ENCODE measurements at regions not wholly inside any gene's neighbourhood (a gene's known extent, or its start where the extent isn't known, plus 50 kb on each side); places are given as distances from the start of the nearest gene placed in this dataset.
"Not testable (repeated sequence)": the region's sequence is repeated elsewhere in the genome, so short reads cannot be mapped to it uniquely, and the experiment has no call there.

GRCh38 chr9:82761027-82761426 lies 301.9 kb downstream of the RASEF start:
- DNase-seq, result no peak

DNA sequence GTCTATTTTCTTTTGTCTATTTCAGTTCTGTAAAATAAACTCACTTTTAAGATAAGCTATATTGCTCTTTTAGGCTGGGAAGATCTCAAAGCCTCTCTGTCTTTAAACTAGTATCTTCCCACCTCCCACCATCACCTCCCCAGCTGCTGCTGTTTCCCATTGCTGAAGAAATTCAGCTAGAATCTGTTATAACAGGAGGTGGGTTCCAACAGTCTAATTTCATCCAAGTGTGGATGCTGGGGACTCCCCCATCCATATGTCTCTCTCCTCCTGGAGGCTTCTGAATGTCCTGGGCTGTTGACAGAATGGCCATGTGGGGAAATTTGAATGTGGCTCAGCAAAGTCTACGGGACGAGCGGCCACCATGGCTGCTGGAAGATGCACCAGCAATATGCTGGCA lies 301.0 kb downstream of the RASEF start:
- DNase-seq, result no peak

GRCh38 chr9:82763656-82764055 lies 299.3 kb downstream of the RASEF start:
- no peak for DNase-seq

GRCh38 chr9:82764061-82764668 lies 298.8 kb downstream of the RASEF start:
- DNase-seq, result no peak

DNA sequence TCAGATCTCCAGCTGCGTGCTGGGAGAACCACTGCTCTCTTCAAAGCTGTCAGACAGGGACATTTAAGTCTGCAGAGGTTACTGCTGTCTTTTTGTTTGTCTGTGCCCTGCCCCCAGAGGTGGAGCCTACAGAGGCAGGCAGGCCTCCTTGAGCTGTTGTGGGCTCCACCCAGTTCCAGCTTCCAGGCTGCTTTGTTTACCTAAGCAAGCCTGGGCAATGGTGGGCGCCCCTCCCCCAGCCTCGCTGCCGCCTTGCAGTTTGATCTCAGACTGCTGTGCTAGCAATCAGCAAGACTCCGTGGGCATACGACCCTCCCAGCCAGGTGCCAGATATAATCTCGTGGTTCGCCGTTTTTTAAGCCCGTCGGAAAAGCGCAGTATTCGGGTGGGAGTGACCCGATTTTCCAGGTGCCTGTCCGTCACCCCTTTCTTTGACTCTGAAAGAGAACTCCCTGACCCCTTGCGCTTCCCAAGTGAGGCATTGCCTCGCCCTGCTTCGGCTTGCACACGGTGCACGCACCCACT lies 288.2 kb downstream of the RASEF start:
- not testable (repeated sequence) for DNase-seq

- no peak for DNase-seq
These were observed 286.4 kb downstream of the RASEF start for GRCh38 chr9:82776508-82776907.

DNA sequence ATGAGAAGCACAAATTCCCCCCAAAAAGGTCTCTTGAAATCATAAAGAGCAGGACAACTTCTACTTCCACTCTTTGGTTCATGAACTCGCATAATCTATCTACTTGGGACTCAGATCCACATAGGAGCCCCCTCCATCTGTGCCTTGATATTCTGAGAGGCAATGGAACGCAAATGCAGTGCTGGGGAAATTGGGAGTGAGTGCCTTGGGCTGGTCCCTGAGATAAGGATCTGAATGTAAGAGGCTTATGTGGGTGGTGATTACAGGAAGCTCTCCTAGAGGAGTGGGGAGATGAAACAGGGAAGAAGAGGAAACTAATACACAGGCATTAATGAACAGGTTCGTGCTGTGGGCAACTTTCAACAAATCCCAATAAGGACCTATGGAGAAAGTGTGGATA lies 285.6 kb downstream of the RASEF start:
- no peak for DNase-seq

GRCh38 chr9:82778923-82779322 lies 284.0 kb downstream of the RASEF start:
- not testable (repeated sequence) for DNase-seq

- no peak for DNase-seq
These were observed 282.9 kb downstream of the RASEF start for GRCh38 chr9:82780017-82780416.

- no peak for DNase-seq
These were observed 281.0 kb downstream of the RASEF start for GRCh38 chr9:82781921-82782392.

- no peak for DNase-seq
These were observed 279.9 kb downstream of the RASEF start for GRCh38 chr9:82783045-82783444.

DNA sequence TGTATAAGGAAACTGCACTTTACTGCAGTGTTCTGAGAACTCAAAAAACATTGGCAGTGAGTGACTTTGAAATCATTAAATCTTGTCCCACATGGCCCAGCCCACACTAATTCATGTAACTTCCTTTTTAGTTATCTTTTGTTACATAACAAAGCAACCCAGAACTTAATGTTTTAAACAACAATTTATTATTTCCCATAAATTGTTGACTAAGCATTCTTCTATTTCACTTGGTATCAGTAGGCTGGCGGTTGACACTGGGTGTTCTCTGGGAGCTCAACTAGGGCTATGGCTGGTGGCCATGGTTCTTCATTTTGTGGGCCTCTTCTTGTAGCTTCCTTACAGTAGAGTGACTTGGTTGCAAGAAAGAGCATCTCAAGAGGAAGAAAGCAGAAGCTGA lies 278.4 kb downstream of the RASEF start:
- no peak for DNase-seq

GRCh38 chr9:82789155-82789824 lies 273.7 kb downstream of the RASEF start:
- DNase-seq, result no peak

GRCh38 chr9:82790875-82791274 lies 272.1 kb downstream of the RASEF start:
- DNase-seq, result no peak

DNA sequence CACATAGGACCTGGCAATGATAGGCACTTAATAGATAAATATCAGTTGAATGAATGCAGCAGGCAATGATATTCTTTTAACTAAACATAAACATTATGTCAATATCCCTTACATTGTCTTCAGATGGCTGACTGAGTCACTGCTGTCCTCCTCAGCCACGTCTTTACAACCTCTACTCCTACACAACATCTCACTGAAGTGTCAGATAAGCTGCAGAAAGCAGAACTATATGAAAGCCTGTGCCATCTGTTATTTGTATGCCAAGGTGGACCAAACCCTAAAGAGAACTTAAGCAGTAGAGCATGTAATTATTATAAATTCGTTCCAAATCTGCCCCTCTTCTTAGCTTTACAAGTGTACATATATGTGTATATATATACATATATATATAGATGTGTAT lies 271.2 kb downstream of the RASEF start:
- no peak for DNase-seq

DNA sequence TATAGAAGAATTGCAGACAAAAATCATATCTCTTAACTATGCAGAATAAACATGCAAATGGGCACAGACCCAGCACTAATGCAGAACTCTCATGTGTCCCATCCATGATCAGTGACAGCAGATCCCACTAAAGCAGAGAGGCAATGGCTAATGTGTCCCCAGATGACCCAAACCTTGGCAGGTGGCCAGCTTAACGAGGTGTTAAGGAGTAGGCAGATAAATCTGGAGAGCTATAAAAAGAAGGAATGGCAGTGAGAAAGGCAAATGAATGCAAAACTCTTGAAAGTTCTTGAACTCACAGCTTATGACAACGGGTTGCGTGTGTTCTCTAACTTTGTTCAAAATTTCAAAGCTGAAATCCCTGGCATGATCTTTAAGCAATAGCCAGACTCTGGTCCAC lies 265.4 kb downstream of the RASEF start:
- no peak for DNase-seq

DNA sequence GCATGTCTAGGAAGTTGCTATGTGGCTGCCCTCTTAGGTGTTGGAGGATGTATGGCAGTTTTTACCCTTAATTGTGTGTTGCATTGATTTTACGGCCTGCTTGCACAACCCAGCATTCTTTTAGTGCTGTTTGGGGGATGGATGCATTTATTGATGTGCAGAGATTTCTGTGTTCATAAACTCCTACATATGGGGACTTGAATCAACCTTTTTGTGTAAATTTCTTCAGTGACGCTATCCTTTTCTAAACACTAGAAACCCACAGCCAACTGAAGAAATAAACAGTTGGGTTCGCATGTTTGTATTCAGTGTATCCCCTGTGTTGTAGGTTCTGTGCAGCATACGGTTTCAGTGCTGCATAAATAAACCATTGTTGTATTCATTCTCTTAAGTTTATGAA lies 263.7 kb downstream of the RASEF start:
- DNase-seq, result no peak

DNA sequence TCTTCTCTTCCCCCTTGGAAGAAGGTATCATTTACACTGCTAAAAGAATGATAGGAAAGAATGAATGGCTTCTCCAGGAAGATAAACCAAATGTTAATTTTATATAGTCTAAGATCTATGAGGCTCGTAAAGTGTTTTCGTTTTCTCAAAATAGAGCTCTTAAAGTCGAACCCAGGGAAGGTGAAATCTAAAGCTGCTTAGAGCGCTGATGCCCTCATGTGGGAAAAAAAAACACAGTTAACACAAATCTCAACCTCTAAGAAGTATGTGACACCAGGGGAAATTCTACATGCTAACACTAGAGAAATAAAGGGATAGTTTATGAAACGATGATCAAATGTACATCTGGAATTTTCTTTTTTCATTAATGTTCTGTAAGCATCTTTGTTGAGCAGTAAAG lies 257.9 kb downstream of the RASEF start:
- no peak for DNase-seq

DNA sequence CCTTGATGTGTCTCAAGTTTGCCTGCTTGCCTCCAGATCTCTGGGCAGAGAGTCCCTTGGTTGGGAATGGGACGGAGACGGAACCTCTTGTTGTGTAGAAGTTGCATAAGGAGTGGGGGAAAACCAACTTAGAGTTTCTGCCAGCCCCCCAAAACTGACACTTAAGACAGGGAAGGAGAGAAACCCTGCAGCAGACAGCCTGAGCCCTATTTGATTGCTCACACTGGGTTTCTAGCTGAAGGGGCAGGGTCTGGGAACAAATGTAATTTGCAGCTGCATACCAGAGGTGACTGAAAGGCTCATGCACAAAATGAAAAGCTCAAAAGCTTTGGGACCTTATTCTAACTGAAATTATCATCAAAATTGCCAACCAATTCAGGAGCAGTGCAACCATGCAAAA lies 254.5 kb downstream of the RASEF start:
- DNase-seq, result no peak

DNA sequence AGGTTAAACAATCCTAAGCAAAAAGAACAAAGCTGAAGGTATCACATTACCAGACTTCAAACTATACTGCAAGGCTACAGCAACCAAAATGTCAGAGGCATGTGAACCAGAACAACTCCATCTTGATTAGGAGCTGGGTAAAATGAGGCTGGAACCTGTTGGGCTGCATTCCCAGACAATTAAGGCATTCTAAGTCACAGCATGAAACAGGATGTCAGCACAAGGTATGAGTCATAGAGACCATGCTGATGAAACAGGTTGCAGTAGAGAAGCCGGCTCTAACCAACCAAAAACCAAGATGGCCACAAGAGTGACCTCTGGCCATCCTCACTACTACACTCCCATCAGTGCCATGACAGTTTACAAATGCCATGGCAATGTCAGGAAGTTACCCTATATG lies 252.0 kb downstream of the RASEF start:
- DNase-seq, result no peak

DNA sequence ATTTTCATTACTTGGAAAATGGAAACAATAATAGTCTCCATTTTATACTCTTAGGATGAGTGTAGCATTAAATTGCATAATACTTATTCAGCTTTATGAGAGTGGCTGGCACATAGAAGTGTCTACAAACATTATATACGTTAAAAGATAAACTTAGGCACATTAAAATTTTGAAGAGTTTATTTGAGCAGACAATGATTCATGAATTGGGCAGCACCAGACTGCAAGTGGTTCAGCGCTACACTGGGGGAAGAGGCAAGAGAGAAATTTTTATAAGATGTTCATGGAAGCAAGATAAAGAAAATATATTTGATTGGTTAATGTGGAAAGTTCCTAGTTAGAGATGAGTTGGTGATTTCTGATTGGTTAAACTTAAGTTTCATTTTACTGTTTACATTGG lies 243.7 kb downstream of the RASEF start:
- DNase-seq, result no peak

DNA sequence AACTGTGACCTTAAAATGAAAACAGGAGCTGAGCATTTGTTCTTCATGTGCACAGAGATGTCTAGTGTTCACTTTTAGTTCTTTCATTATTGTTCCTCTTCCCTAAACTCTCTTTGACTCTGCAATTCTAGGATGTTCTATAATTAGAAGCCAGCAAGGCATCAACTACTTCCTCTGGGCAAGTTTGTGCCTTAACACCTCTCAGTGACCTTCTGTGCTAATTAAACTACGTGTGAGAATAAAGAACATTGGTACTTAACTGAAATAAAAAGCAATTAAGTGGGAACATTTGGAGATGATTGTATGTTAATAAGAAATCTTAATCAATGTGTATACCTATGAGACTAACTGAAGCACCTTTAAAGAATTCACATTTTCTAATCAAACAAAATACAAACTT lies 242.8 kb downstream of the RASEF start:
- peak in 1 of 2 donors; percentile 3 for DNase-seq

DNA sequence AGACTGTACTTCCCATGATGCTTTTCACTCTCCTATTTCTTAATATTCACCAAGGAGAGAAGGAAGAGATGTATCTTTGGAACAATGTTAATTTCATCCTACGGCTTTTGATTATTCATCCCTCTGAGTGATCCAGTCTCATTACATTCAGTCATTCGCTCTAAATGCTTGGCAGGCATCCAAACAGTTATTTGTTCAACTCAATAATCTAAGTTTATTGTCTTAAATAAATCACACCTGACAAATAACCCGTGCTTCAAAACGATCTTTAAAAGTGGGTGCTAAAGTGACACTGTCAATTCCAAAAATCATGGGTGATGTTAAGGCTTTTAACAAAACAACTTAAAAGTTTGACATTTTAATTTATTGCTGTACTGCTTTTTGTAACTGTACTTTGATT lies 233.1 kb downstream of the RASEF start:
- DNase-seq, result no peak

- no peak for DNase-seq
These were observed 197.4 kb downstream of the RASEF start for GRCh38 chr9:82865524-82865923.

Data from inflammatory macrophage treated with lipopolysaccharide for 1 hour (primary cell).